Osteoblast (primary cell): ENCODE measurements at regions not wholly inside any gene's neighbourhood (a gene's known extent, or its start where the extent isn't known, plus 50 kb on each side); places are given as distances from the start of the nearest gene placed in this dataset.

ENCODE experiments used
- DNase-seq: peaks from one replicate; pipeline ENCODE4 v3.0.0; 2011; ENCODE audit warnings: low spot score, mixed read lengths; ENCODE audit not compliant: insufficient read length; ENCODE audit errors: missing footprints
- H2AFZ ChIP-seq: 2 replicates; pipeline ENCODE4 v1.6.0; 2011; ENCODE audit warnings: mild to moderate bottlenecking, low read length
- H3K27ac ChIP-seq: 2 replicates; pipeline ENCODE4 v1.5.1; 2011; ENCODE audit warnings: mild to moderate bottlenecking, low read depth, low read length, moderate library complexity
- H3K27me3 ChIP-seq: 2 replicates; pipeline ENCODE4 v1.6.0; 2012; ENCODE audit warnings: mild to moderate bottlenecking, control low read depth, inconsistent platforms, low read length, moderate library complexity; ENCODE audit not compliant: insufficient read depth
- H3K36me3 ChIP-seq: 2 replicates; pipeline ENCODE4 v1.5.1; 2011; ENCODE audit warnings: mild to moderate bottlenecking, low read length, control low read depth, moderate library complexity; ENCODE audit not compliant: insufficient read depth
- H3K4me1 ChIP-seq: 2 replicates; pipeline ENCODE4 v1.5.1; 2011; ENCODE audit warnings: mild to moderate bottlenecking, low read length, control low read depth, moderate library complexity; ENCODE audit not compliant: insufficient read depth
- H3K4me2 ChIP-seq: 2 replicates; pipeline ENCODE4 v1.6.0; 2011; ENCODE audit warnings: mild to moderate bottlenecking, low read length; ENCODE audit not compliant: insufficient read depth
- H3K4me3 ChIP-seq: fragments of 200-600 bp; sonication (generic); 3 replicates; pipeline ENCODE4 v1.5.1; 2012; ENCODE audit warnings: mild to moderate bottlenecking, low read length, inconsistent platforms; ENCODE audit not compliant: insufficient read depth
- H3K79me2 ChIP-seq: 2 replicates; pipeline ENCODE4 v1.6.0; 2012; ENCODE audit warnings: mild to moderate bottlenecking, low read length, control low read depth, inconsistent platforms; ENCODE audit not compliant: insufficient read depth
- H3K9me3 ChIP-seq: 2 replicates; pipeline ENCODE4 v1.5.1; 2011; ENCODE audit warnings: low read depth, low read length, control low read depth
- H4K20me1 ChIP-seq: 2 replicates; pipeline ENCODE4 v1.6.0; 2012; ENCODE audit warnings: mild to moderate bottlenecking, low read length, control low read depth; ENCODE audit not compliant: insufficient read depth
- CTCF ChIP-seq: IDR thresholded peaks from 2 replicates; pipeline ENCODE4 v1.5.1; 2011; ENCODE audit warnings: mild to moderate bottlenecking, low read depth, low read length, moderate library complexity; ENCODE audit errors: extremely low read depth

DNA sequence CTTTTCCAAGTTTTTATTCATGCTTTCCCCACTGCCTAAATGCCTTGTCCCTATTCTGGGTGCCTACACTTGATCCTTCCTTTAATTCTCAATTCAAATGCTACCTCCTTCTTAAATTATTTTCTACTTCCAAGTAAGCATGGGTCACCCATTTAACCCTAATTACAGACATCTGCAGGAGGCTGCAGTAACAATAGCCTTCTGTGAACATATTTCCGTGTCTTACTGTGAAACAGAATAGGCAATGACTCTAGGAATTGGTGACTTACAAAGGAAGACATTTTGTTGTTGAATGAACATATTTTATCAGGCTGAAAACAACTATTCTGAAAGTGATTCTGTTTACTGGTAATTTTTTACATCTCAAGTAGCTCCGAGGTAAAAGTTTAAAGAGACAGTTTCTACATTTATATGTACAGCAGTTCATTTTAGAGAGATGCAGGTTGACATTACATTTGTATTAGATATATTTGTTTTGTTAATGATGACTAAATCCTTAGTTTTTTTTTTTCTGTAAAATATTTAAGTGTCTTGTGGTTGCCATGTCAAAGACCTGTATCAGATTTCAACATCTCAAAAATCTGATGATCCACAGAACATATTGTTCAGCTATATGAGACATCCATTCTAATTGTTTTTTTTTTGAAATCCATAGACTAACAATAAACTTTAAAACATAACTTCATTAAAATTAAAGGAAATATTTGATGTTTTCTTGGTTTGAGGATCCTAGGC, 316.8 kb downstream of the CASP12 start:
- no peak for TF ChIP-seq CTCF
- Histone ChIP-seq H3K79me2 (no peaks in the 10 kb centered on the region), H3K27me3 (no peaks in the 10 kb centered on the region), H3K4me1 (no peaks in the 10 kb centered on the region), H3K9me3 (no peaks in the 10 kb centered on the region), H3K4me2 (no peak overlapping the region), H3K27ac (no peak overlapping the region), H3K4me3 (no peak overlapping the region), H4K20me1 (no peaks in the 10 kb centered on the region), H3K36me3 (no peaks in the 10 kb centered on the region), H2AFZ (no peak overlapping the region)
- DNase-seq: no peak

DNA sequence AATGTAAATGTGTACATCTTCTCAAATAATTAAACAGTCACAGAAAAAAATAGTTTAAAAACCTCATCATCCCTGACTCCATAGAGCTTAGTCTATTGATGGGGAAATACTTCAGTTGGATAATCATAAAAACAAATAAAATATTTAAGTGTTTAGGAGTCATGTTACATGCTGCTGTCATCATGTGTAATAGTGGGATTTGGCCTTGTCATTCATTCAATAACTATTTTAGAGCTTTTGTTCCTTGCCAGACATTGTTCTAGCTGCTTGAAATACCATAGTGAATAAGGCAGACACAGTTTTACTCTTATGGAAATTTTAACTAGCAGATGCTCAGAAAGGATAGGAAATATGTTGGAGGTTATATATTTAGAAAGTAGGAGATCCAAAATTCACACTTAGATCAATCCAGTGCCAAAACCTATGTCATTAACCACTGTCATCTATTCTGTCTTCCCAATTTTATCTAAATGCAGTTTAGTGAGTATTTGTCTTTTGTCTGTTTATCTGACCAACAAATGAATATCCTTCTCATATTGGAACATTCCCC, 324.7 kb downstream of the CASP12 start:
- Histone ChIP-seq H3K36me3 (no peaks in the 10 kb centered on the region), H3K4me1 (peaks cover 2% of the 10 kb centered on the region), H3K4me3 (no peak overlapping the region), H3K4me2 (no peak overlapping the region), H3K27me3 (no peaks in the 10 kb centered on the region), H3K79me2 (no peaks in the 10 kb centered on the region), H3K27ac (no peak overlapping the region), H3K9me3 (no peaks in the 10 kb centered on the region), H2AFZ (no peak overlapping the region), H4K20me1 (no peaks in the 10 kb centered on the region)
- DNase-seq: no peak
- TF ChIP-seq CTCF: no peak

DNA sequence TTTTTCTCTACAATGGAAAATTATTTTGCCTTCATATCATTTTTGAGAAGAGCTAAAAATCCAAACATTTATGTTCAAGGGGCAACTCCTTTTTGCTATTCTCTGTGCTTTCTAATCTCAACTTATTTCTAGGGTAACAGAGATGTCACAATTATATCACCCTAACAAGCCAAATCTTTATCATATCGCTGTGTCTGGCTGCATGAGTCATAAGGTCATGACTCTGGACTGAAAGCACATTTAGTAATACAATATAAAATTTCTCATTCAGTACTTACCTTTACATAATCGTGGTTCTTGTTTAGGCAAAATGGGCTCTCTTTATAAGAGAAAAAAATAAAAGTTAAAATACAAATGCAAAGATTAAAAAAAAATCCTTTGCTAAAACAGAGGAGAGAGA, 326.0 kb downstream of the CASP12 start:
- Histone ChIP-seq H3K36me3 (no peaks in the 10 kb centered on the region), H3K4me1 (peaks cover 2% of the 10 kb centered on the region), H3K79me2 (no peaks in the 10 kb centered on the region), H3K27me3 (no peaks in the 10 kb centered on the region), H2AFZ (no peak overlapping the region), H3K27ac (no peak overlapping the region), H3K4me3 (no peak overlapping the region), H3K4me2 (no peak overlapping the region), H3K9me3 (no peaks in the 10 kb centered on the region), H4K20me1 (no peaks in the 10 kb centered on the region)
- DNase-seq: no peak
- TF ChIP-seq CTCF: no peak

DNA sequence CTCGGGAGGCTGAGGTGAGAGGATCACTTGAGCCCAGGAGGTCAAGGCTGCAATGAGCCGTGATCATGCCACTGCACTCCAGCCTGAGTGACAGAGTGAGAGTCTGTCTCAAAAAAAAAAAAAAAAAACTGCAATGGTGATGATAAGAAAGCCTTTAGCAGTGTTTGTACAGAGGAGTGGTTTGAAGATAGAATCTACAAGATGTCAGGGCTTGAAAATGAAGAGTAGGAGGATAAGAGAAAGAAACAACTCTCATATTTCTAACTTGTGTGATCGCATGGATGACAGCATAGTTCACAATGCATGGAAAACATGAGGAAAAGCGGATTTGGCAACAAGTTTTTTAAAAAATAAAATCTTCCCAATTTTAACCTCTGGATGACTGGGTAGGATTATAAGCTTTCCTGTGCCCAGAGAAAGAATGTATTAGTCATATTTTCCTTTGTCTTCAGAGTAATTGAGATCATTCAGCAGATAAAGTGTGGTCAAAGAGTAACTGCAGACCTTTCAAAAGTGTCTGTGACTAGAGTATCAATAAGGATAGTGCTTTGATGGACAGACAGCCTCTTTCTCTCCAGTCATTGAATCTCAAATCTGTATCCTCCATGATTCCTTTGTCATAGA, 328.1 kb downstream of the CASP12 start:
- Histone ChIP-seq H3K9me3 (no peaks in the 10 kb centered on the region), H3K4me3 (no peak overlapping the region), H2AFZ (no peak overlapping the region), H3K4me2 (no peak overlapping the region), H3K36me3 (no peaks in the 10 kb centered on the region), H3K27ac (no peak overlapping the region), H3K4me1 (peaks cover 2% of the 10 kb centered on the region), H3K79me2 (no peaks in the 10 kb centered on the region), H4K20me1 (no peaks in the 10 kb centered on the region), H3K27me3 (no peaks in the 10 kb centered on the region)
- no peak for TF ChIP-seq CTCF
- DNase-seq: no peak
